GM19372 (cell line): ENCODE measurements at regions not wholly inside any gene's neighbourhood (a gene's known extent, or its start where the extent isn't known, plus 50 kb on each side); places are given as distances from the start of the nearest gene placed in this dataset.

ENCODE experiments used
- ATAC-seq: cut with Tn5 transposase; IDR thresholded peaks from one replicate; pipeline ENCODE4 v1.9.1; 2021; ENCODE audit warnings: mild to moderate bottlenecking, low read depth, moderate library complexity; ENCODE audit not compliant: unreplicated experiment

DNA sequence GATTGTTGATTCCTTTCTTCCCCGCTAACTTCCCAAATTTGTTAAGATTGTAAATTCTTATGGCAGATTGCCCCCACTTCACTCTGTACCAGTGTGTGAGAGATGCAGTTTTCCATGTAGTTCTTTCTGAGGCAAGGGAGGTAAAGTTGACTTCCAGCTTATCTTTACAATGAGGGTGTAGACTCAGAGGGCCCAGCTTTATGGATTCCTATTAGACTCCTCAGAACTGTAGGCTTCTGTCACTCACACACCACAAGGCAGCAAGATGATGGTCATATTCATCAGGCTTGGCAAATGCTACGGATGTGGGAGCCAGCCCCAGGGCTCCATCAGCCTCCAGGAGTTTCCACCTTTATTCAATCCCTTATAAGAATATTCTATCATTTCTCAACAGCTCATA is 461.9 kb upstream of the KLF4 start:
- ATAC-seq: no peak

DNA sequence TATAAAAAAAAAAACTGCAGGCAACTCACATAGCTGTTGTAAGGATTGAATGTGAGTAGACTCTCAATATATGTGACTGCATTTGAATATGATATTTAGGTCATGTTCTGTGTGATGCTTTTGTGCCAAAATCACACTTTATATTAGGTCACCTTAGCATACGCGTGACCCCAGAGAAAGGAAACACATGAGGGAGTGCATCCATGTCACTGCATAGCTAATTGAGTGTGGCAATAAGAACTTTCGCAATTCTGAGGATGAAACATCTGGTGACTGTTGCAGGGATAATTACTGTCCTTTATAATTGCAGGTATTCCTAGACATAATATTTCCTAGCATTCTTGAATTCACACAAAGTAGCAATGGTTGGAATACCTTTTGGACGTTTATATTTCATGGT is 459.5 kb upstream of the KLF4 start:
- no peak for ATAC-seq

DNA sequence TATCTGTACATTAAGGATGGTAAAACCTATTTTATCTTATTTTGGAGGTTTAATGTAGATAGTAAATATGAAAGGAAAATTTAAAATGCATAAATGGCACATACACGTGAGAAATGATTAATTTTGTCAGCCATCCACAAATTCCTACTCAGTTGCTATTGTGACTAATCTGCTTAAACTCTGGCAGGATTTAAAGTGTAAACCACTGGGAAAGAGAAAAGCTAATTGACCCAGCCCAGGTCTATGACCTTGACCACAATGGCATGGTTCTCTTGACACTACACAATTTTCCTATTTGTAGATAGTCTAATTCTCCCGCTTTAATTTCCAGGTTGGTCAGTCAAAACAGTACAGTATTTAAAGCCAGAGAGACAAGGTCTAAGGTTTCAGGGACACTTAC is 459.0 kb upstream of the KLF4 start:
- ATAC-seq: no peak

- no peak for ATAC-seq
These were observed 458.5 kb upstream of the KLF4 start for GRCh38 chr9:107948086-107948485.

DNA sequence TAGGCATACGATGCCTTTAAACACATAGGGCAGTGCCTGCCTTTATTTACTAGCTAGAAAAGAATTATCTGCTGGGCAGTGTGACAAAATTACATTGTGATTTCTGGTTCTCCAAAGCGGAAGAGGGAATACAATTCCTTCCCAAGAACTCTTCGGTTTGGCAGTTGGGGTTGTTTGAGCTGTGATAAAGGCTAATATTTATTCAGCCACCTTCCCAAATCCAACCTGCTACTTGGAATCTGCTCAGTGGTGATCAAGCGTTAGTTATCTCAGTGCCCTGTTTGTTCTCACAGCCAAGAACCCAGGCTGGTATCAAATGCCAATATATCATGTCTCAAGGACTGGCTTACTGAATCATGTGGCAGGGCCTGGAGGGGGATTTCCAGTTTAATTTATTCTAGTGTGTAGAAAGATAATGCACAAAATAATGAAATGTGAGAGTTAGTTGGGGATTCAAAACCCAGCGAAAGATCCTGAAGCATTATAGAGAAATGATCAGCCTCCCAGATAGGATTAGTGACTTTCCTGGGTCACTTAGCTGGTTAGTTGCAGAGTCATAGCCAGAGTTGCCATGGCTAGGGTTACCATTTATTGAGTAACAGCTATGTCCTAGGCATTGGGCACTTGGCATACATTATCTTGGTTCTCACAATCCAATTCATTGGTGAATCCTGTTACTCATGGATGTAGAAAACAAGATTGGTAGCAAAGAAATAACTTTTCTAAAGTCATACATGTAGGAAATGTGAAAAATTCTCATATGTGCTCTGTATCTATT is 457.0 kb upstream of the KLF4 start:
- no peak for ATAC-seq

DNA sequence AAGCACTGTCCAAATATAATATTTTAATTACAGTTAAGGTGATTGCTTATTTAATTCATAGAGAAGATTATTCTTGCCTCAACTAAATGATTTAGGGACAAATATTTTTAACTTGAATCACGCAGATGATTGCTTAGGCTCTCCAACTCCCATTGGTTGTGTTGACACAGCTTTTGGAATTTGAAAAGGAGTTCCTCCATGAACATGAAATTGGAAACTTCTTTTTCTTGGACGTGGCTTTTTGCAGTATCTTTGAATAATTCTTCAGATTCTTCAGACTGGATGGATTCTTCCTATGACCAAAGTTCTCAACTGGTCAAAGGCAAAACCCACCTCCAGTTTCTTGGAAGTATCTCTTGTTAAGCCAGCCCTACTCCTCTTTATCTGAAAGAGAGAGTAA is 456.4 kb upstream of the KLF4 start:
- ATAC-seq: no peak

DNA sequence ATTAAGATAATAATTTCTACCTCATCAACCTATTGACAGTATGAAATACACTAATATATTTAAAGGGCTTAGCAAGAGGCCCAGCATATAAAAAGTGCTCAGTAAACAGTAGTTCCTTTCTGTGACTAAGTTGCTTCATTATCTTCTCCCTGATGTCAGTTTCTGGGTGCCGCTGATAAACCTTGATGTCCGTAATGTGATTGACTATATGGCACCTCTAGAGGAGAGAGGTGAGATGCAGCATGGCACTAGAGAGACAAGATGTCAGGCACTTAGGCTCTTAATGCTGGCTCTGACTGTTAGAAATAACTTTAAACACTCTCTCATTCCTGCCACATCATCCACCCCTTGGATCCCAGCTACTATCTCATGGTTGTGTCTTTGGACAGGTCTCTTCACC is 455.9 kb upstream of the KLF4 start:
- no peak for ATAC-seq

DNA sequence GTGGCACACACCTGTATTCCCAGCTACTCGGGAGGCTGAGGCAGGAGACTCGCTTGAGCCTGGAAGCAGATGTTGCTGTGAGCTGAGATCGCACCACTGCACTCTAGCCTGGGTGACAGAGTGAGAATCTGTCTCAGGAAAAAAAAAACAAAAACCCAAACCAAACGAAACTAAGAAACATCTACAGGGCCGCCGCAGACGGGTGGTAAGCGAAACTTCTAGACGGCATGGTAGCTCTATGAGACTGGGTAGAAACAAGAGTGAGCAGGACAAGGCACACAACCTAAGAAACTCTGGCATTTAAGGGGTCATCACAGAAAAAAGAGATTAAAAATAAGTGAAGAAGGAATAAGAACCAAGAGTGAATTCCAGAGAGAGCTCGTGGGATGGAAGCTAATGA is 454.8 kb upstream of the KLF4 start:
- no peak for ATAC-seq

GRCh38 chr9:107943901-107944300 is 454.3 kb upstream of the KLF4 start:
- ATAC-seq: no peak

GRCh38 chr9:107942856-107943255 is 453.3 kb upstream of the KLF4 start:
- ATAC-seq: no peak

GRCh38 chr9:107942291-107942690 is 452.7 kb upstream of the KLF4 start:
- ATAC-seq: no peak

GRCh38 chr9:107940616-107941595 is 451.3 kb upstream of the KLF4 start:
- ATAC-seq: no peak

DNA sequence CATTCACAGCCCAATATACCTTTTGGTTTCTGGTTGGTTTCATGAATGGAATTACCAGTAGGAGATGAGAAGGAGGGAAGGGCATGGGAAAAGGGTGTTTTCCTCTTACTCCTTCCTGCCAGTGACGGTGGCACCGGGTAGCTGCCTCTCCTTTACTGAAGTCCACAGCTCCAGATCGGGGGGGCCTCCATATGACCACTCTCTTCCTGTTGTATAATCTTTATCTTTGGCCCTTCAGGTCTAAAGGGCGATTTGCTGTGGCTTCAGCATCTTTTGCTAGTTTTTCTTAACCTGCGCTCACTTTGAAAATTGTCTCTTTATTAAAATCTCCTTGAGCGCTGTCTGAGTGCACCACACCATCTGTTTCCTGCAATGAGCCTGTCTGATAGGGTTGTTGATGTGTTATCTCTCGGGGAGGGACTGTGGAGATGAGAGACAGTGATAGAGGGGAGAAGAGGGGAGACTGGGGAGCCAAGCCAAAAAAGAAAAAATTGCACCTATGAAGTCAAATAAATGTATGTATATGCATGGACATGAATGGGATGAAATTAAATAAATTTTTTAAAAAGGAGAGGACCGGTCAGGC is 449.3 kb upstream of the KLF4 start:
- ATAC-seq: no peak

DNA sequence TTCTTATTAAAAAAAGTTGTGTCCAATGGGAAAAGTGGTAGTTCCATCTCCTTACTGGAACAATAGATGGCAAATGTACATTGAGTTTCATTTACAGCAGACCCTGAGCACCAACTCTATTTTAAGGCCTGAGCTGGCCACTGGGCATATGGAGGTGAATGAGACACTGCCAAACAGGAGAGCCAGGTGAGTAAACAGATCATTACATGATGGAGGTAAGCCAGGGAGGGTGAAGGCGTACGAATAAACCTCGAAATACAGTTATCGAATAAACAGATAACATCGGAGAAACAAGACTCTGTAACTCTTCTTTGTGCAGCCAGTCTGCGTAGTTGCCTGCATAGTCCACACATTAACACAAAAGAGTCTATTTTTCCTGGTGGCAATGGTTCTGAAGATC is 446.4 kb upstream of the KLF4 start:
- ATAC-seq: no peak

- ATAC-seq: no peak
These were observed 443.9 kb upstream of the KLF4 start for GRCh38 chr9:107933516-107933915.

DNA sequence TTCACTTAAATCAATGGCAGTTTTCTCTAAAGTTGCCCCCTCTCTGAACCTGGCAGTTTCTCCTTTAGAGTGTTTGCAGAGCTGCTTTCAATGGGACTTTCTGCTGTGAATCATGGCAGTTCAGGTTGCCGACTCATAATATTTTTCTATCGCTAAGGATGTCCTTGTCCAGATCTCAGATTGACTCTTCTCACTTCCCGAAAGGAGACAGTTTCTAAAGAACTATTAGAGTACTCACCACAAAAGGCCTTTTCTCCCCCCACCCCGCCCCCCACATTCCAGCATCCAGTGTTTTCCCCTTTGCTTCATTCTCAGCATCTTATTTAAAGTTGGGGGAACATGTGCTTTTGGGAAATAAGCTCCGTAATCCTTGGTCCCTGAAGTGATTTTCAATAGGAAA is 443.5 kb upstream of the KLF4 start:
- no peak for ATAC-seq

- ATAC-seq: no peak
These were observed 443.0 kb upstream of the KLF4 start for GRCh38 chr9:107932601-107933000.

DNA sequence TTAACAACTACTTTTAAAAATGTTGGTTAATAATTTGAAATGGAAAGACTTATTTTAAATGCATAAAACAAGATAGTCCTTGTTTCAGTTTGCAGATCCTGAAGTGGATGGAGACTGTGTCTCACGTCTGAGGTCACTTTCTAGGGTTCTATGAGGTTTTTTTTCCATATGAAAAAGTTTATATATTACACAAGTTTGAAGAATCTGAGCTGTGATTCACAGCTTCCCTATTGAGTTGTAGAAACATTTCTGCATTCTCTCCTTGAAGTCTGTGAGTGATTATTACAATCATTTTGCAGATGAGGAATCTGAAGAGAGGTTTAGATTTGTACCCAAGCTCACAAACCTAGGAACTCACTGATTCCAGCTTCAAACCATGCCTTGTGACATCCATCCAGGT is 442.5 kb upstream of the KLF4 start:
- no peak for ATAC-seq

DNA sequence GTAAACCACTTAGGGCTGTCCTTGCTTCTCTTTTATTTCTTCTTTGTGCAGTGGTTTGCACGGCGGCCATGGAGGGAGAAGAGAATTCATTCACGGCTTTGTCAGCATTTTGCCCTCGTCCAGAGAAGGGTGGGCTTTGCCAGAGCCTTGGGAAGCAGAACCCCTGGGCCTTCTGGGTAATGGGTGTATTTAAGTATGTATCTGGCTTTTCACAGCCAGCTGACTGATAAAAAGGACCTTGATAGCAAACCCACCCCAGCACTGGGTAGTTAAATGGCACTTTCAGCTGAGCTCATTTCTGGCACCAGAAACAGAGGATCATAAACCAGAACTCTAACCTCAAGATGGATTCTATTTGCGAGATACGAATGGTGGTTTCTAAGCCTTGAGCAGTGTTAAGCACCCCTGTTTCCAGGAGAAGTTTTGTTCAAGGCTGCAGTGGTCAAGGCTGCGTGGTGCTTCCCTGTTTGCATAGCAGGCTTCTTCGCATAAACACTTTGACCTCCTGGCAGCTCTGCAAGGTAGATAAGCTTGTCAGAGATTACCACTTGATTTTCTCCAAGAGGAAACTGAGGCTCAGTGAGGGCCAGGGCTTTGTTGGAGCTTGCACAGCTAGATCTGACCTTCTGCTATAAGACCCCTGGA is 441.6 kb upstream of the KLF4 start:
- no peak for ATAC-seq

DNA sequence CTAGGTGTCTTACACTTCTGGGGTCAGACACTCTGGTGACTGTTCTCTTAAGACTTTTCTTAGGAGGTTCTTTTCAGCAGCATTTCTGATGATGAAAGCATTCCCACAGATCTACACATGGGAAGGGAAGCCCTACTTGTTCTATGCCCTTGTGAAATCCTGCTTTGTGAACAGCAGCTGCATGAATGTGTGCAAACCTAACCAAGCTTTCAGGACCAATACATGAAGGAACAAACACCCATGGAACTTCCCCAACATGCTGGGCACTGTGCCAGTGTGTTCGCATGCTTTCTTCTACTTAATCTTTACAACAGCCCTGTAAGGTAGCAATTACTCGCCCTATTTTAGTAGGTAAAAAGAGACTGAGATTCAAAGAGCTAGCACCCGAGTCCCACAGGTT is 439.9 kb upstream of the KLF4 start:
- ATAC-seq: no peak
